HL-60 (cell line): ENCODE measurements at regions not wholly inside any gene's neighbourhood (a gene's known extent, or its start where the extent isn't known, plus 50 kb on each side); places are given as distances from the start of the nearest gene placed in this dataset.

Experiments
- CTCF ChIP-seq: IDR thresholded peaks from one replicate; pipeline ENCODE4 v1.5.1; 2011; ENCODE audit warnings: low read length, control low read depth, inconsistent platforms; ENCODE audit not compliant: insufficient read depth
- GABPA ChIP-seq: IDR thresholded peaks from 2 replicates; pipeline ENCODE4 v1.6.1; 2012; ENCODE audit warnings: low read depth
- POLR2AphosphoS5 ChIP-seq: IDR thresholded peaks from 2 replicates; pipeline ENCODE4 v1.6.1; 2012; ENCODE audit warnings: low read depth
- REST ChIP-seq: IDR thresholded peaks from 2 replicates; pipeline ENCODE4 v1.6.1; 2012; ENCODE audit warnings: low read depth; ENCODE audit not compliant: insufficient replicate concordance

- TF ChIP-seq POLR2AphosphoS5 (no peak), REST (no peak), CTCF (no peak), GABPA (no peak)
These were observed 173.6 kb upstream of the MED14 start for GRCh38 chrX:40908857-40909475.
